G401 (cell line): ENCODE measurements at regions not wholly inside any gene's neighbourhood (a gene's known extent, or its start where the extent isn't known, plus 50 kb on each side); places are given as distances from the start of the nearest gene placed in this dataset.

Experiments used
- DNase-seq: peaks from one replicate; pipeline ENCODE4 v3.0.0-alpha.2; 2015; ENCODE audit warnings: low spot score
- in situ Hi-C: cut with HindIII; loops from 2 replicates; pipeline ENCODE4 v1.10.0; 2016; ENCODE audit warnings: low sequenced_read_pairs, mixed read lengths

DNA sequence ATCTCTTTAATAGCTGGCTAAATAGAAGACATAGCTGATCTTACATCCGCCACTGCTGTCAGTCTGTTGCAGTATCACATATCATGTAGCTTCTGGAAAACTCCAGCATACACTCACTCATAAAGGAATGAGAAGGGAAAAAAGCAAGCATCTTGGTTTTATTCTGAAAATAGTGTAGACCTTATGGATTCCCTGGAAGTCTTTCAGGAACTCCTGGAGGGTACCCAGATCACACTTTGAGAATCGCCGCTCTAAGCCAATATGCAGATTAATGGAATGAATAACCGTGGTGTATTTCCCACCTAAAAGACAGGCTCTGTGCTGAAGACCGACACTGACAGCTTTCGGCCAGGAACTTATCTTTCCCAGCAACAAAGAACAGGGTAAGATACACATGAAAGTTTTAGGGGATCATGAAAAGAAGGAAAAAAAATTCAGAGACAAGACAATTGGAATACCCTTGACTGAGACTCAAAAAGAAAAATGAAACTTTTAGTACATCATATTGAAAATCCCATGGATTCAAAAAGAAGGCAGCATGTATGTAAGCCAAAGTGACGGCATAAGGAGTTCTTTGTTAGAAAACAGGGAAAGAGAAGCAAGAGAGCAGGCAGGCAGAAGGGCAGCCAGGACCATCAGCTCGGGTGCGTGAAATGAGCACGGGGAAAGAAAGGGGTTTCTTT lies 56.4 kb upstream of the SEC11C start:
- DNase-seq: no peak
- in situ Hi-C loops: no loop called here

GRCh38 chr18:59085126-59085794 lies 54.4 kb upstream of the SEC11C start:
- DNase-seq: no peak
- in situ Hi-C loops: no loop called here

GRCh38 chr18:59085797-59086196 lies 53.9 kb upstream of the SEC11C start:
- no peak for DNase-seq
- in situ Hi-C loops: no loop called here

DNA sequence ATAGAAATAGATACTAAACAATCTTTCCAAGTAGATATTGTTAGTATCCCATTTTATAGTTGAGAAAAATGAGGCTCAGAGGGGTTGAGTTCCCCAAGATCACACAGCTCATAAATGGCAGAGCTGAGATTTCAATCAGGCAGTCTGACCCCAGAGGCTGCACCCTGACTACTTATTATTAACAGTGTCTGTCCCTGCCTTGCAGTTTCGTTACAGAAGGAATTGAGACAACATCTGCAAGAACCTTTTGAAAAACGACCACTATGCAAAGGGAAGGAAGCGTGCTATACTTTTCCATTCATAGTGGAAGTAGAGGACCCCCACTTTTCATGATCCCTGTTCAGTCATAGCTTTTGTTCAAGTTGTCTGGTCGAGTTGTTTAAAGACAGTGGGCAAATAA lies 53.2 kb upstream of the SEC11C start:
- in situ Hi-C loops: no loop called here

DNA sequence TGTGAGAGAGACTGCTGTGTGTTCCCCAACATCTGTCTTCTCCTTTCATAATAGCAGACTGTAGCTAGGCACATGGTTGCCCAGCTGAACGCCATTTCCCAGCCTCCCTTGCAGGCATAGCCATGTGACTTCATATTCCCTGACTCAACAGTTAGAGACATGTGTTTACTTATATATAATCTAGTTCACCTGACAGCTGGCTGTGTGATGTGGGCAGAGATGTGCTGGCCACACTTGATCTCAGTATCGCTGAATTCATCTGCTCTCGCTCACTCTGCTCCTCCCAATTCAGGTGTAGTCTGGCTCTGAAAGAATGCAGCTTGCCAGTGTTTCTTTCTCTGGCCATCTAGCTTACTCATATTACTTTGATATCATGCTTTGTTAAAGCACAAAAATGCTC lies 52.3 kb upstream of the SEC11C start:
- in situ Hi-C loops: no loop called here
- no peak for DNase-seq

More for the DNA sequence above, 53.2 kb upstream of the SEC11C start:
- DNase-seq: no peak
